ENCODE measurements at regions not wholly inside any gene's neighbourhood (a gene's known extent, or its start where the extent isn't known, plus 50 kb on each side); places are given as distances from the start of the nearest gene placed in this dataset.

DNA sequence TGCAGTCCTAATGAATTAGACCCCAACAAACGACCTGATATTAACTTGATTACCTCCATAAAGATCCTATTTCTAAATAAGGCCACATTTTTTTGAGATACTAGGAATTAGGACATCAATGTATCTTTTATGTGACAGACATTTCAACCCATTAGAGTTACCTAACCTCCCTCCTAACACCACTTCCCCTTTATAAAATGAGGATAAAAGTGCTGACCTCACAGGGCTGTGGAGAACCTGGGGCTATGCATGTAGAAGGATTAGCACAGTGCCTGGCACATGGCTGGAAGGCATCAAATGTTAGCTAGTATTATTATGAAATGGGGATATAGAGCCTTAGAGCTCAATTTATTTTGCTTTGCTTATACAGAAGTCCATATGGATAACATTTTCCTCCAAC lies 53.5 kb upstream of the LRRN1 start:
- Mint-ChIP-seq H3K4me3 (no peak overlapping the region), H3K9me3 (no peaks in the 10 kb centered on the region), H3K4me1 (peaks cover 19% of the 10 kb centered on the region), H3K27me3 (ENCODE audit: low read depth) (no peaks in the 10 kb centered on the region), H3K36me3 (ENCODE audit: low read depth) (no peaks in the 10 kb centered on the region), H3K27ac (ENCODE audit: unreplicated experiment) (no peak overlapping the region)
- no peak for DNase-seq (ENCODE audit: low read depth, low spot score)
- TF ChIP-seq, protein P1, sequence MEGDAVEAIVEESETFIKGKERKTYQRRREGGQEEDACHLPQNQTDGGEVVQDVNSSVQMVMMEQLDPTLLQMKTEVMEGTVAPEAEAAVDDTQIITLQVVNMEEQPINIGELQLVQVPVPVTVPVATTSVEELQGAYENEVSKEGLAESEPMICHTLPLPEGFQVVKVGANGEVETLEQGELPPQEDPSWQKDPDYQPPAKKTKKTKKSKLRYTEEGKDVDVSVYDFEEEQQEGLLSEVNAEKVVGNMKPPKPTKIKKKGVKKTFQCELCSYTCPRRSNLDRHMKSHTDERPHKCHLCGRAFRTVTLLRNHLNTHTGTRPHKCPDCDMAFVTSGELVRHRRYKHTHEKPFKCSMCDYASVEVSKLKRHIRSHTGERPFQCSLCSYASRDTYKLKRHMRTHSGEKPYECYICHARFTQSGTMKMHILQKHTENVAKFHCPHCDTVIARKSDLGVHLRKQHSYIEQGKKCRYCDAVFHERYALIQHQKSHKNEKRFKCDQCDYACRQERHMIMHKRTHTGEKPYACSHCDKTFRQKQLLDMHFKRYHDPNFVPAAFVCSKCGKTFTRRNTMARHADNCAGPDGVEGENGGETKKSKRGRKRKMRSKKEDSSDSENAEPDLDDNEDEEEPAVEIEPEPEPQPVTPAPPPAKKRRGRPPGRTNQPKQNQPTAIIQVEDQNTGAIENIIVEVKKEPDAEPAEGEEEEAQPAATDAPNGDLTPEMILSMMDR (conservative IDR thresholded peaks at IDR 0.05): no peak

DNA sequence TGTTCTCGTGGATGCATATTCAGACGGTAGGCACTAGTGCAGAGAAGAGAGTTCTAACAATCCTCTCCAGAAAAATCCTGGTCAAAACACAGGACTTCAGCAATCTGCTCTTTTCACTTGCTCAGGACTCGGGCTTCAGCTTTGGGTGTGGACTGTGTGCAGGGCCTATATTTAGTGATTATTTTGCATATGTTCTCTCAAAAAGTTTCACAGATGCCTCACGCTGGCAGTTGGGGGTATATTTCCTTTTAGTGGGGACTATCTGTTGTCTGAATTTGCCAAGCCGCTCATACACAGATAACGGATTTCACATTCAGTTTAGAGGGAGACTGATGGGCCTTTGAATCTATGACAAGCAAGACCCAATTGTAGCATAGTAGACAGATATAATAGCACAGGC lies 54.4 kb upstream of the LRRN1 start:
- DNase-seq (ENCODE audit: low read depth, low spot score): no peak
- TF ChIP-seq, protein P1 (conservative IDR thresholded peaks at IDR 0.05): no peak
- H3K4me3 Mint-ChIP-seq: no peak overlapping the region
- H3K4me1 Mint-ChIP-seq: peaks cover 28% of the 10 kb centered on the region
- H3K27me3 Mint-ChIP-seq (ENCODE audit: low read depth): no peaks in the 10 kb centered on the region
- no peaks in the 10 kb centered on the region for H3K36me3 Mint-ChIP-seq (ENCODE audit: low read depth)
- H3K9me3 Mint-ChIP-seq: no peaks in the 10 kb centered on the region
- H3K27ac Mint-ChIP-seq (ENCODE audit: unreplicated experiment): no peak overlapping the region

DNA sequence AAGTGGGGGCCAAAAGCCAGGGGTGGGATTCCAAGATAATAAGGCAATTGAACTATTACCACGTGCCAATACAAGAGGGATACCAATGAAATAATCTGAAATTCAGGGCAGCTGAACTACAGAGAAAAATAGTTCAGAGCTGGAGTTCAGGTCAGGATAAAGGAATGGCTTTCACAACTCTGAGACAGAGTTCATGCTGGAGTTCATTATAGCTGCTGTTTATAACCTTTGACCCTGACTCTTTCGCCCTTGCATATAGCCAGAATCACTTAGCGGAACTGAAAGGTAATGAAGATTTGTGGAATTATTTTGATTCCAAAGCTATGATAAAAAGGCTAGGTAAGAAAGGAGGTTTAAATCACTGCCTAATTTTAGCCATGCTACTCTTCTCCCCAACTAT lies 55.5 kb upstream of the LRRN1 start:
- no peak overlapping the region for H3K4me3 Mint-ChIP-seq
- no peaks in the 10 kb centered on the region for H3K36me3 Mint-ChIP-seq (ENCODE audit: low read depth)
- no peaks in the 10 kb centered on the region for H3K9me3 Mint-ChIP-seq
- H3K27ac Mint-ChIP-seq (ENCODE audit: unreplicated experiment): no peak overlapping the region
- TF ChIP-seq, protein P1 (conservative IDR thresholded peaks at IDR 0.05): no peak
- H3K4me1 Mint-ChIP-seq: peaks cover 37% of the 10 kb centered on the region
- no peaks in the 10 kb centered on the region for H3K27me3 Mint-ChIP-seq (ENCODE audit: low read depth)
- no peak for DNase-seq (ENCODE audit: low read depth, low spot score)

DNA sequence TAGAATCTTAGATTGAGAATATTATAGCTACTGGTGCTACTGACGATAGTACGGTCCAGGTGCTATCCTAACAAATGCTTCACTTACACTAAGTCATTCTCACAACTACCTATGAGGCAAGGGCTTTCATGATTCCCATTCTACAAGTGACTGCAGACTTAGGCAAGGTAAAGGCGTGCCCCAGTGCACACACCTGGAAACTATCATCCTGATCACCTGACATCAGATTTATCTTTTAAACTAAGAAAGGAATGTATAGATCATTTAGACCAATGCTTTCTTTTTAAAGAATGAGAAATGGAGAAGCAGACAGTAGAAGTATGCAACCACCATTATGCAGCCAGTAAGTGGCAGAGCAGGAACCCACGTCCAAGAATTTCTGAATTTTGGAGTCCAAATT lies 59.2 kb upstream of the LRRN1 start:
- Mint-ChIP-seq H3K4me1 (peaks cover 37% of the 10 kb centered on the region), H3K27ac (ENCODE audit: unreplicated experiment) (no peak overlapping the region), H3K27me3 (ENCODE audit: low read depth) (no peaks in the 10 kb centered on the region), H3K36me3 (ENCODE audit: low read depth) (no peaks in the 10 kb centered on the region), H3K4me3 (no peak overlapping the region), H3K9me3 (no peaks in the 10 kb centered on the region)
- TF ChIP-seq, protein P1 (conservative IDR thresholded peaks at IDR 0.05): no peak
- no peak for DNase-seq (ENCODE audit: low read depth, low spot score)

DNA sequence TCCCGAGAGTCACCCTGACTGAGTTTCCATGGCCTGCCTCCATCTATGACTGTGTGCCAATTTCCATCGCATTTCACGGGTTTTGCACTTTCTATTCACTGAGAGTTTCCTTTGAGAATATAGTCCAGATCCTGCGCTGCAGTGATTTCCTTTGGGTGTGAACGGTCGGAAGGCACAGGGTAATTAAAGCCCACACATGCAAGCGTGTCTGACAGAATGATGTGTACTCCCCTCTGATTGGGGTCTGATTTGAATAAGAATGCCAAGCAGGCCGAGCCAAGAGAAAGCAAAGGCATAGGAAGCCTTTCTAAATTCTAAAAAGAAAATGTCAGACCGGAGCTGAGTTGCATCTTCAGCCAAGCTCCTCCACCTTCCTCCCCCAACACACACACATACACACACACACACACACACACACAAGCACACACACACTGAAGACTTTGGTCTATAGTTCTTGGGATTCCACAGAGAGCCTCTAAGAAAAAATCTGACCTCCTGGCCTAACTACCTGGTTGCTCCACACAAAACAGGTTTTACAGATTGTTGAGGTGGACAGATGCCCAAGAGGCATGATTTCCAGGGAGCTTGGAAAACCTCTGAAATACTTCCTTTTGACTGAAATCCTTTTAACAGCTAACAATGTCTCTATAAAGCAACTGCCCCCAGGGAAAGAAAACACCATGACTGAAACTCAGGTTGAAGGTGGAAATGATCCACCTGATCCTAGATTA lies 59.7 kb upstream of the LRRN1 start:
- Mint-ChIP-seq H3K9me3 (no peaks in the 10 kb centered on the region), H3K27me3 (ENCODE audit: low read depth) (no peaks in the 10 kb centered on the region), H3K4me1 (peaks cover 37% of the 10 kb centered on the region), H3K4me3 (no peak overlapping the region), H3K27ac (ENCODE audit: unreplicated experiment) (no peak overlapping the region), H3K36me3 (ENCODE audit: low read depth) (no peaks in the 10 kb centered on the region)
- DNase-seq (ENCODE audit: low read depth, low spot score): peak; percentile 4
- TF ChIP-seq, protein P1 (conservative IDR thresholded peaks at IDR 0.05): no peak
